H1 (cell line): ENCODE measurements at regions not wholly inside any gene's neighbourhood (a gene's known extent, or its start where the extent isn't known, plus 50 kb on each side); places are given as distances from the start of the nearest gene placed in this dataset.

ENCODE experiments used
- CTCF ChIA-PET: fragments of 300-600 bp; sonication (Branson Sonifier 250); formaldehyde crosslinking; loops from one replicate; lab custom pipeline; 2021; ENCODE audit not compliant: partially characterized antibody; lab: Charles Lee
- POLR2A ChIA-PET: fragments of 300-600 bp; sonication (Branson Sonifier 250); formaldehyde crosslinking; loops from one replicate; lab custom pipeline; 2021; ENCODE audit warnings: inconsistent platforms; ENCODE audit not compliant: partially characterized antibody; lab: Charles Lee
- DNase-seq, 2 experiments: peaks; one replicate each; pipeline versions ENCODE4 v3.0.0 to v3.0.0-alpha.2; 2010 to 2022; ENCODE audit warnings: low spot score in 2 of 2, low read depth in 1 of 2, mixed read lengths in 1 of 2
- FAIRE-seq: peaks from 2 replicates; lab custom pipeline; 2011; peaks lifted over from hg19 to GRCh38; lab: Jason Lieb, UNC
- H2AFZ ChIP-seq: 2 replicates; pipeline ENCODE4 v1.8.1; 2012; ENCODE audit warnings: low read length, inconsistent platforms
- H2AK5ac ChIP-seq: 2 replicates; pipeline ENCODE4 v1.6.1; 2013; ENCODE audit warnings: low read depth, low read length
- H2BK120ac ChIP-seq: replicated peaks from 2 replicates; pipeline ENCODE3; 2013; ENCODE audit warnings: low read depth, low read length, inconsistent platforms
- H2BK12ac ChIP-seq: 2 replicates; pipeline ENCODE4 v1.6.1; 2013; ENCODE audit warnings: low read depth, low read length
- H2BK15ac ChIP-seq: 2 replicates; pipeline ENCODE4 v1.6.1; 2013; ENCODE audit warnings: low read length
- H2BK20ac ChIP-seq: 2 replicates; pipeline ENCODE4 v1.6.1; 2013; ENCODE audit warnings: low read length
- H2BK5ac ChIP-seq: 2 replicates; pipeline ENCODE4 v1.6.1; 2013; ENCODE audit warnings: low read depth, low read length
- H3K14ac ChIP-seq: 2 replicates; pipeline ENCODE4 v1.6.1; 2013; ENCODE audit warnings: inconsistent platforms; ENCODE audit not compliant: insufficient read length
- H3K18ac ChIP-seq: 2 replicates; pipeline ENCODE4 v1.6.1; 2013; ENCODE audit warnings: low read length; ENCODE audit errors: extremely low read depth
- H3K23ac ChIP-seq: 2 replicates; pipeline ENCODE4 v1.6.1; 2013; ENCODE audit warnings: inconsistent platforms; ENCODE audit not compliant: insufficient read length
- H3K23me2 ChIP-seq: 2 replicates; pipeline ENCODE4 v1.6.1; 2013; ENCODE audit warnings: low read depth, low read length
- H3K27ac ChIP-seq: 2 replicates; pipeline ENCODE4 v1.6.1; 2011; ENCODE audit warnings: low read depth, low read length, inconsistent platforms
- H3K27me3 ChIP-seq, 4 experiments: replicated peaks in 1 of 4; 1 replicate in 1 of 4; 2 replicates in 3 of 4; pipeline versions ENCODE4 v1.6.1 to v1.8.1; 2011 to 2013; ENCODE audit warnings: low read length in 3 of 4, mild to moderate bottlenecking in 3 of 4, inconsistent platforms in 2 of 4, mixed read lengths in 2 of 4, moderate library complexity in 1 of 4; ENCODE audit not compliant: control insufficient read depth in 3 of 4, insufficient read depth in 3 of 4; ENCODE audit errors: extremely low read depth in 1 of 4
- H3K36me3 ChIP-seq, 4 experiments: 2 replicates each; pipeline versions ENCODE4 v1.6.1 to v1.8.1; 2011 to 2013; ENCODE audit warnings: mild to moderate bottlenecking in 4 of 4, low read length in 3 of 4, moderate library complexity in 2 of 4, control low read depth in 1 of 4, inconsistent platforms in 1 of 4; ENCODE audit not compliant: insufficient read depth in 4 of 4, control insufficient read depth in 2 of 4
- H3K4ac ChIP-seq: replicated peaks from 2 replicates; pipeline ENCODE3; 2013; ENCODE audit warnings: low read length, low read depth, mixed read lengths, inconsistent platforms; ENCODE audit not compliant: insufficient read length
- H3K4me1 ChIP-seq, 4 experiments: replicated peaks in 1 of 4; 1 replicate in 1 of 4; 2 replicates in 3 of 4; pipeline versions ENCODE4 v1.6.1 to v1.8.1; 2011 to 2013; ENCODE audit warnings: low read length in 3 of 4, inconsistent platforms in 2 of 4, mixed read lengths in 1 of 4; ENCODE audit not compliant: insufficient read depth in 4 of 4, control insufficient read depth in 3 of 4
- H3K4me2 ChIP-seq, 2 experiments: 2 replicates each; pipeline versions ENCODE4 v1.6.1 to v1.8.1; 2011 to 2013; ENCODE audit warnings: low read depth in 2 of 2, low read length in 2 of 2, control low read depth in 1 of 2, inconsistent platforms in 1 of 2, mild to moderate bottlenecking in 1 of 2; ENCODE audit not compliant: insufficient read depth in 1 of 2
- H3K4me3 ChIP-seq, 4 experiments: fragments of 200-600, 300-600 bp in 1 of 4; sonication (generic), shearing (Covaris generic), sonication (Bioruptor Twin) in 1 of 4; 2 replicates each; pipeline versions ENCODE4 v1.5.1 to v1.8.1; 2011 to 2016; ENCODE audit warnings: low read length in 4 of 4, low read depth in 3 of 4, control low read depth in 2 of 4, inconsistent platforms in 2 of 4, mild to moderate bottlenecking in 2 of 4, mixed read lengths in 1 of 4, moderate library complexity in 1 of 4; ENCODE audit not compliant: insufficient read depth in 2 of 4; ENCODE audit errors: extremely low read depth in 1 of 4
- H3K56ac ChIP-seq: replicated peaks from 2 replicates; pipeline ENCODE3; 2013; ENCODE audit warnings: low read depth, mild to moderate bottlenecking, mixed read lengths, low read length, inconsistent platforms; ENCODE audit not compliant: insufficient read length
- H3K79me1 ChIP-seq: 2 replicates; pipeline ENCODE4 v1.6.1; 2013; ENCODE audit warnings: low read depth, low read length, control low read depth
- H3K79me2 ChIP-seq, 2 experiments: 2 replicates each; pipeline versions ENCODE4 v1.6.1 to v1.8.1; 2012 to 2013; ENCODE audit warnings: low read length in 2 of 2, mild to moderate bottlenecking in 2 of 2, inconsistent platforms in 1 of 2; ENCODE audit not compliant: insufficient read depth in 2 of 2, control insufficient read depth in 1 of 2
- H3K9ac ChIP-seq, 4 experiments: replicated peaks in 1 of 4; 1 replicate in 1 of 4; 2 replicates in 3 of 4; pipeline versions ENCODE4 v1.6.1 to v1.8.1; 2011 to 2013; ENCODE audit warnings: low read depth in 3 of 4, low read length in 3 of 4, control low read depth in 2 of 4, mild to moderate bottlenecking in 2 of 4, moderate library complexity in 2 of 4, inconsistent platforms in 1 of 4; ENCODE audit errors: extremely low read depth in 1 of 4
- H3K9me3 ChIP-seq, 2 experiments: 2 replicates each; pipeline versions ENCODE4 v1.6.1 to v1.8.1; 2012 to 2013; ENCODE audit warnings: mild to moderate bottlenecking in 2 of 2, moderate library complexity in 2 of 2, control low read depth in 1 of 2, inconsistent platforms in 1 of 2, low read depth in 1 of 2, low read length in 1 of 2, mixed read lengths in 1 of 2; ENCODE audit not compliant: insufficient read depth in 2 of 2
- H4K20me1 ChIP-seq, 2 experiments: replicated peaks in 1 of 2; 2 replicates each; pipeline versions ENCODE3 to v1.8.1; 2011 to 2013; ENCODE audit warnings: inconsistent platforms in 2 of 2, low read length in 2 of 2, mild to moderate bottlenecking in 1 of 2; ENCODE audit not compliant: insufficient read depth in 2 of 2, control insufficient read depth in 1 of 2
- H4K5ac ChIP-seq: 2 replicates; pipeline ENCODE4 v1.6.1; 2013; ENCODE audit warnings: low read length, low read depth, mixed read lengths, inconsistent platforms; ENCODE audit not compliant: insufficient read length
- H4K8ac ChIP-seq: 2 replicates; pipeline ENCODE4 v1.8.0; 2013; ENCODE audit warnings: mild to moderate bottlenecking, moderate library complexity, low read length, inconsistent platforms; ENCODE audit not compliant: insufficient read depth; ENCODE audit errors: extremely low read depth
- H4K91ac ChIP-seq: replicated peaks from 2 replicates; pipeline ENCODE3; 2013; ENCODE audit warnings: low read length, mixed read lengths, inconsistent platforms; ENCODE audit not compliant: insufficient read length
- CBX5 ChIP-seq: fragments of 300-800, 300-1000 bp; sonication (generic); IDR thresholded peaks from 2 replicates; pipeline ENCODE4 v1.7.1; 2016; ENCODE audit warnings: antibody characterized with exemption, low read length, low read depth
- CBX8 ChIP-seq: fragments of 300-800, 300-1000 bp; sonication (generic); IDR thresholded peaks from 2 replicates; pipeline ENCODE4 v1.7.1; 2016; ENCODE audit warnings: low read depth, low read length, borderline replicate concordance
- KDM4A ChIP-seq: IDR thresholded peaks from one replicate; pipeline ENCODE4 v1.7.1; 2012; ENCODE audit warnings: low read depth, mild to moderate bottlenecking, moderate library complexity, low read length, inconsistent platforms; ENCODE audit not compliant: severe bottlenecking
- PHF8 ChIP-seq: fragments of 200-600 bp; sonication (generic); conservative IDR thresholded peaks from 2 replicates; pipeline ENCODE4 v1.7.1; 2012; ENCODE audit warnings: low read depth, mild to moderate bottlenecking, inconsistent platforms, low read length, moderate library complexity
- RAD21 ChIP-seq, 2 experiments: IDR thresholded peaks in 1 of 2; conservative IDR thresholded peaks in 1 of 2; 2 replicates each; pipeline ENCODE4 v1.6.1; 2011; ENCODE audit warnings: low read depth in 2 of 2, low read length in 2 of 2, improper control_type of control experiment in 1 of 2, inconsistent platforms in 1 of 2, mild to moderate bottlenecking in 1 of 2, moderate library complexity in 1 of 2
- RBBP5 ChIP-seq: IDR thresholded peaks from 2 replicates; pipeline ENCODE4 v1.7.1; 2012; ENCODE audit warnings: low read depth, mild to moderate bottlenecking, inconsistent platforms, low read length, moderate library complexity, borderline replicate concordance
- SAP30 ChIP-seq: fragments of 300-600 bp; sonication (generic); IDR thresholded peaks from 2 replicates; pipeline ENCODE4 v1.7.1; 2012; ENCODE audit warnings: low read length, moderate library complexity, mild to moderate bottlenecking, inconsistent platforms; ENCODE audit not compliant: insufficient read depth, insufficient replicate concordance
- SIRT6 ChIP-seq: IDR thresholded peaks from one replicate; pipeline ENCODE4 v1.7.1; 2012; ENCODE audit warnings: low read length, inconsistent platforms
- SP2 ChIP-seq: IDR thresholded peaks from 2 replicates; pipeline ENCODE4 v1.6.1; 2012; ENCODE audit warnings: mild to moderate bottlenecking, low read length, inconsistent platforms
- SRF ChIP-seq: IDR thresholded peaks from 2 replicates; pipeline ENCODE4 v1.6.1; 2011; ENCODE audit warnings: mild to moderate bottlenecking, low read depth, low read length, moderate library complexity
- TAF1 ChIP-seq: IDR thresholded peaks from 2 replicates; pipeline ENCODE4 v1.6.1; 2011; ENCODE audit warnings: mild to moderate bottlenecking, low read depth, low read length
- TAF7 ChIP-seq: optimal IDR thresholded peaks from 2 replicates; pipeline ENCODE3; 2011; ENCODE audit warnings: low read depth, mild to moderate bottlenecking, inconsistent platforms, low read length, moderate library complexity, borderline replicate concordance
- TCF12 ChIP-seq: IDR thresholded peaks from 2 replicates; pipeline ENCODE4 v1.6.1; 2011; ENCODE audit warnings: low read depth, mild to moderate bottlenecking, low read length
- USF2 ChIP-seq: IDR thresholded peaks from 2 replicates; pipeline ENCODE4 v1.6.1; 2011; ENCODE audit warnings: low read length, improper control_type of control experiment
- WGBS, 2 experiments: shearing (Covaris generic) in 1 of 2; methylation state at CpG; one replicate each; pipeline versions ENCODE4 v1.1.6 to v1.1.7; 2013 to 2015; ENCODE audit warnings: low lambda C conversion rate in 2 of 2, mixed read lengths in 2 of 2, inconsistent platforms in 1 of 2, low coverage in 1 of 2, missing lambda C conversion rate in 1 of 2; ENCODE audit not compliant: insufficient replicate concordance in 2 of 2, insufficient coverage in 1 of 2, insufficient read length in 1 of 2; ENCODE audit errors: extremely low coverage in 1 of 2, missing lambda C conversion rate in 1 of 2; 5-methylcytosine and 5-hydroxymethylcytosine counted together

DNA sequence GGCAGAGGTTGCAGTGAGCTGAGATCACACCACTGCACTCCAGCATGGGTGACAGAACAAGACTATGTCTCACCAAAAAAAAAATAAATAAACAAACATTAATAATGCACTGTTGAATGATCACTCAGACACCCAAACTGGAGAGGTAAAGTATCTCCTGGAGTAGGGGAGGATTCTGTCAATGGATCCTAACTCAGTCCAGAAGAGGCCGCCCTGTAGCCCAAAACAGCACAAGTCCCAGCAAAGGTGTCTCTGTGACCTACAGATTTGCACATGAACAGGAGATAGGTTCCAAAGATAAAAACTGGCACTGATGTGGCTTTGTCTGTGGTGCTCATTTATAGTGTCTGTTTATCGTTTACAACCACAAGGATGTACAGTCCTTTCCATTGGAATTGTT is 352.9 kb upstream of the USP9Y start:
- Histone ChIP-seq H2BK120ac (no peak overlapping the region), H3K4me2 (no peak overlapping the region), H2AK5ac (no peak overlapping the region), H3K79me2 (no peaks in the 10 kb centered on the region), H3K14ac (no peak overlapping the region), H2BK15ac (no peak overlapping the region), H3K4me1 (no peaks in the 10 kb centered on the region), H3K9me3 (peaks cover 0 to 31% of the 10 kb centered on the region in 2 experiments; a peak in 2 of 4 replicates), H3K79me1 (no peaks in the 10 kb centered on the region), H4K5ac (no peak overlapping the region), H2BK12ac (no peak overlapping the region), H2AFZ (no peak overlapping the region), H3K4me3 (no peak overlapping the region), H3K18ac (no peak overlapping the region), H4K8ac (no peak overlapping the region), H3K23ac (no peak overlapping the region), H3K56ac (no peak overlapping the region), H3K27me3 (no peaks in the 10 kb centered on the region), H3K36me3 (no peaks in the 10 kb centered on the region), H3K4ac (no peak overlapping the region), H2BK5ac (no peak overlapping the region), H3K27ac (no peak overlapping the region), H4K91ac (no peak overlapping the region), H3K9ac (no peak overlapping the region), H3K23me2 (no peaks in the 10 kb centered on the region), H4K20me1 (no peaks in the 10 kb centered on the region), H2BK20ac (no peak overlapping the region)
- WGBS, 2 experiments: 88% methylated on average over 1 of the region's 2 CpGs; no CpG with 5 or more reads in 1 of the 2 experiments
- POLR2A ChIA-PET: no interaction called here
- FAIRE-seq (no peak), DNase-seq (no peak)
- CTCF ChIA-PET: no interaction called here
- no peak for TF ChIP-seq SRF
- no peak for TF ChIP-seq USF2
- TF ChIP-seq SIRT6: no peak
- TF ChIP-seq KDM4A: no peak
- no peak for TF ChIP-seq RAD21 (IDR thresholded peaks at IDR 0.05 in 1 of 2, conservative IDR thresholded peaks at IDR 0.05 in 1 of 2; ENCODE audit: low read depth in 2 of 2, low read length in 2 of 2)
- TF ChIP-seq CBX5: no peak
- TF ChIP-seq TAF1: no peak
- no peak for TF ChIP-seq TCF12
- TF ChIP-seq SP2: no peak
- no peak for TF ChIP-seq TAF7
- no peak for TF ChIP-seq CBX8
- TF ChIP-seq SAP30: no peak
- no peak for TF ChIP-seq RBBP5
- TF ChIP-seq PHF8: no peak
